Fibroblast of lung (primary cell): ENCODE measurements at regions not wholly inside any gene's neighbourhood (a gene's known extent, or its start where the extent isn't known, plus 50 kb on each side); places are given as distances from the start of the nearest gene placed in this dataset.

Experiments used
- DNase-seq, 2 donors: peaks; one replicate each; pipeline versions ENCODE4 v3.0.0 to v3.0.0-alpha.2; 2010; ENCODE audit warnings: low read depth in 2 of 2
- H2AFZ ChIP-seq: 2 replicates; pipeline ENCODE4 v1.5.1; 2012; ENCODE audit warnings: low read length, control low read depth, inconsistent platforms
- H3K27ac ChIP-seq: 2 replicates; pipeline ENCODE4 v1.5.1; 2011; ENCODE audit warnings: low read length, control low read depth; ENCODE audit not compliant: insufficient read depth
- H3K27me3 ChIP-seq: 2 replicates; pipeline ENCODE4 v1.5.1; 2011; ENCODE audit warnings: mild to moderate bottlenecking, low read length; ENCODE audit not compliant: control insufficient read depth, insufficient read depth
- H3K36me3 ChIP-seq: 2 replicates; pipeline ENCODE4 v1.5.1; 2011; ENCODE audit warnings: low read length; ENCODE audit not compliant: control insufficient read depth, insufficient read depth
- H3K4me1 ChIP-seq: 2 replicates; pipeline ENCODE4 v1.5.1; 2011; ENCODE audit warnings: low read length; ENCODE audit not compliant: control insufficient read depth, insufficient read depth; ENCODE audit errors: extremely low read depth
- H3K4me2 ChIP-seq: 2 replicates; pipeline ENCODE4 v1.5.1; 2011; ENCODE audit warnings: low read length, control low read depth; ENCODE audit not compliant: insufficient read depth; ENCODE audit errors: extremely low read depth
- H3K4me3 ChIP-seq, 4 experiments: fragments of 200-600 bp in 1 of 4; sonication (generic) in 1 of 4; replicated peaks in 1 of 4; 2 replicates each; pipeline ENCODE4 v1.5.1; 2011 to 2016; ENCODE audit warnings: low read length in 4 of 4, low read depth in 3 of 4, mild to moderate bottlenecking in 3 of 4, control low read depth in 2 of 4, inconsistent platforms in 1 of 4, mixed read lengths in 1 of 4; ENCODE audit not compliant: insufficient read depth in 1 of 4; ENCODE audit errors: control extremely low read depth in 1 of 4
- H3K79me2 ChIP-seq: 2 replicates; pipeline ENCODE4 v1.5.1; 2012; ENCODE audit warnings: mild to moderate bottlenecking, low read length, inconsistent platforms; ENCODE audit not compliant: control insufficient read depth, insufficient read depth
- H3K9ac ChIP-seq: 2 replicates; pipeline ENCODE4 v1.5.1; 2011; ENCODE audit warnings: mild to moderate bottlenecking, low read length, control low read depth; ENCODE audit not compliant: insufficient read depth
- H3K9me3 ChIP-seq: 2 replicates; pipeline ENCODE4 v1.5.1; 2012; ENCODE audit warnings: low read depth, low read length; ENCODE audit not compliant: control insufficient read depth, insufficient read depth
- H4K20me1 ChIP-seq: 2 replicates; pipeline ENCODE4 v1.5.1; 2011; ENCODE audit warnings: low read length; ENCODE audit not compliant: control insufficient read depth, insufficient read depth; ENCODE audit errors: extremely low read depth
- EZH2 ChIP-seq: IDR thresholded peaks from 2 replicates; pipeline ENCODE4 v1.5.1; 2012; ENCODE audit warnings: low read length, control low read depth, mild to moderate bottlenecking; ENCODE audit errors: missing control alignments
- TF ChIP-seq, protein P1 (sequence below), 2 donors: IDR thresholded peaks in 1 of 2; conservative IDR thresholded peaks in 1 of 2; 1 replicate in 1 of 2; 2 replicates in 1 of 2; pipeline ENCODE4 v1.5.1; 2011 to 2012; ENCODE audit warnings: low read length in 2 of 2, control low read depth in 1 of 2, inconsistent platforms in 1 of 2, low read depth in 1 of 2, mild to moderate bottlenecking in 1 of 2

DNA sequence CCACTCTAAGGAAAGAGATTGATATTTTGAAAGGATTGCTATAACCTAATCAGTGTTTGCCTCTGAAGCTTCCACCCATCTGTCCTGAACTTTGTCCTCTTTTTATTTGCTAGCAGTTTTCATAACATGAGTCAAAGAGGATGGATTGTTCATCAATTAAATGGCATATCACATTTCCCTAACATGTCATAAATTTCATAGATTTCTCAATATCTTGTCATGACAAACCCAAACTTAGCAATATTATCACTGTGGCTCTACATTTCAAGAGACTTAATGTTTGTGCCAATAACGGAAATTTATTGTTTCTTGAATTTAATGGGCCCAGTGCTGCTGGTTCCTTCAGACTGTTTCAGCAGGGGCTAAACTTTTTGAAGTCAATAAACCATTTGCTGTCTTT lies 330.3 kb downstream of the CAAP1 start:
- TF ChIP-seq, protein P1, sequence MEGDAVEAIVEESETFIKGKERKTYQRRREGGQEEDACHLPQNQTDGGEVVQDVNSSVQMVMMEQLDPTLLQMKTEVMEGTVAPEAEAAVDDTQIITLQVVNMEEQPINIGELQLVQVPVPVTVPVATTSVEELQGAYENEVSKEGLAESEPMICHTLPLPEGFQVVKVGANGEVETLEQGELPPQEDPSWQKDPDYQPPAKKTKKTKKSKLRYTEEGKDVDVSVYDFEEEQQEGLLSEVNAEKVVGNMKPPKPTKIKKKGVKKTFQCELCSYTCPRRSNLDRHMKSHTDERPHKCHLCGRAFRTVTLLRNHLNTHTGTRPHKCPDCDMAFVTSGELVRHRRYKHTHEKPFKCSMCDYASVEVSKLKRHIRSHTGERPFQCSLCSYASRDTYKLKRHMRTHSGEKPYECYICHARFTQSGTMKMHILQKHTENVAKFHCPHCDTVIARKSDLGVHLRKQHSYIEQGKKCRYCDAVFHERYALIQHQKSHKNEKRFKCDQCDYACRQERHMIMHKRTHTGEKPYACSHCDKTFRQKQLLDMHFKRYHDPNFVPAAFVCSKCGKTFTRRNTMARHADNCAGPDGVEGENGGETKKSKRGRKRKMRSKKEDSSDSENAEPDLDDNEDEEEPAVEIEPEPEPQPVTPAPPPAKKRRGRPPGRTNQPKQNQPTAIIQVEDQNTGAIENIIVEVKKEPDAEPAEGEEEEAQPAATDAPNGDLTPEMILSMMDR (conservative IDR thresholded peaks at IDR 0.05 in 1 of 2, IDR thresholded peaks at IDR 0.05 in 1 of 2; ENCODE audit: low read depth in 1 of 2, low read length in 2 of 2), result no peak
- TF ChIP-seq EZH2, result no peak
- Histone ChIP-seq H3K4me2 (no peak overlapping the region), H3K36me3 (no peaks in the 10 kb centered on the region), H4K20me1 (no peaks in the 10 kb centered on the region), H3K79me2 (no peaks in the 10 kb centered on the region), H3K27ac (no peak overlapping the region), H3K9me3 (no peaks in the 10 kb centered on the region), H3K4me3 (no peak overlapping the region), H3K9ac (no peak overlapping the region), H3K4me1 (no peaks in the 10 kb centered on the region), H3K27me3 (no peaks in the 10 kb centered on the region), H2AFZ (no peak overlapping the region)
- no peak for DNase-seq

DNA sequence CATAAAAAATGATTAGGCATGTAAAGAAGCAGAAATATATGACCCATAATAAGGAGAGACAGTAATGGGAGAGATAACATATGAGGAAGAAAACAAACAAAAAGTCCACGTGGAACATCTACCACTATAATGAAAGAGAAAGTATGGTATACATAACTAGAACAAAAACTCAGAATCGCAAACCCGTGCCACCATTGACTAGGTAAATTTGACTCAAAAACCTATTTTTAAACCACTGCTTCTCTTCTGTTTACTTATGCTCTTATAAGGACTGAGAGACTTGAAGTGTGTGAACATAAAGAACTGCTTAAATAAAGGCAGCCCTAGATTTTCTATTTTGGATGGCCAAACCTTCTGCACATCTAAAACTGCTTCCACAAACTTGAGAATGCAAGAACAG lies 330.7 kb downstream of the CAAP1 start:
- no peak overlapping the region for H2AFZ ChIP-seq
- TF ChIP-seq EZH2, result no peak
- TF ChIP-seq, protein P1 (conservative IDR thresholded peaks at IDR 0.05 in 1 of 2, IDR thresholded peaks at IDR 0.05 in 1 of 2; ENCODE audit: low read depth in 1 of 2, low read length in 2 of 2), result no peak
- no peaks in the 10 kb centered on the region for H4K20me1 ChIP-seq
- H3K9me3 ChIP-seq, result no peaks in the 10 kb centered on the region
- no peaks in the 10 kb centered on the region for H3K36me3 ChIP-seq
- H3K27me3 ChIP-seq, result no peaks in the 10 kb centered on the region
- H3K27ac ChIP-seq, result no peak overlapping the region
- no peaks in the 10 kb centered on the region for H3K79me2 ChIP-seq
- no peak overlapping the region for H3K9ac ChIP-seq
- H3K4me3 ChIP-seq, result no peak overlapping the region
- H3K4me1 ChIP-seq, result no peaks in the 10 kb centered on the region
- H3K4me2 ChIP-seq, result no peak overlapping the region
- DNase-seq, result no peak

DNA sequence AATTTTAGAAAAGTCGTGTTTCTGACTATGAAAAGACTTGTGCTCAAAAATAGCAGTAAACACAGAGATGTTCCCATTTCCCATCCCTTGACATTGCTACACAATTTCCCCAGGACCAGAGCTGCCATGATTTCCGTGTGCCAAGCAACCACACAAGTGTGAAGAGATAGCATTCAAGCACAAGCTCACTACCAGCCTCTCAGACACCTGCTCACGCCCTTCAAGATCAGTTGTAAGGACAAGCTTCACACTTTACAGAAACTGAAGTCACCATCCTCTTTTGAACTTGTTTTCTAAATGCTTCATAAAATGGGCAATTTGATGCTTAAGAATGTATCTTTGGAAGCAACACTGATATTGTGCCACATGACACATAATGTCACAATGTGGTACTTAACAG lies 333.1 kb downstream of the CAAP1 start:
- no peak for TF ChIP-seq EZH2
- TF ChIP-seq, protein P1 (conservative IDR thresholded peaks at IDR 0.05 in 1 of 2, IDR thresholded peaks at IDR 0.05 in 1 of 2; ENCODE audit: low read depth in 1 of 2, low read length in 2 of 2), result no peak
- no peak overlapping the region for H3K4me2 ChIP-seq

More for the DNA sequence above, 333.1 kb downstream of the CAAP1 start:
- no peak overlapping the region for H2AFZ ChIP-seq
- no peaks in the 10 kb centered on the region for H3K36me3 ChIP-seq
- H3K9ac ChIP-seq, result no peak overlapping the region
- H3K27me3 ChIP-seq, result no peaks in the 10 kb centered on the region
- H3K9me3 ChIP-seq, result no peaks in the 10 kb centered on the region
- DNase-seq, result no peak
- no peaks in the 10 kb centered on the region for H4K20me1 ChIP-seq
- H3K79me2 ChIP-seq, result no peaks in the 10 kb centered on the region
- no peak overlapping the region for H3K27ac ChIP-seq
- no peaks in the 10 kb centered on the region for H3K4me1 ChIP-seq
- H3K4me3 ChIP-seq, result no peak overlapping the region
